Left ventricle myocardium superior (tissue), 1 donor: ENCODE measurements at regions not wholly inside any gene's neighbourhood (a gene's known extent, or its start where the extent isn't known, plus 50 kb on each side); places are given as distances from the start of the nearest gene placed in this dataset.
A peak's percentile ranks its signal among the peaks of the same experiment; 100 is the strongest.

Experiments
- ATAC-seq: fragments of 200-7000 bp; cut with Tn5 transposase; one replicate; pipeline ENCODE4 v1.9.1; 2020; ENCODE audit warnings: mild to moderate bottlenecking, moderate library complexity
- DNase-seq: peaks from one replicate; pipeline ENCODE4 v3.0.0-alpha.2; 2020
- intact Hi-C: fragments of 100-400 bp; cut with micrococcal nuclease; formaldehyde crosslinking; loops from one replicate; pipeline ENCODE4 v1.11.0; 2022
- donor health status: DM: no; HTN: yes; CAD: no; lungs with severe emphysema.

DNA sequence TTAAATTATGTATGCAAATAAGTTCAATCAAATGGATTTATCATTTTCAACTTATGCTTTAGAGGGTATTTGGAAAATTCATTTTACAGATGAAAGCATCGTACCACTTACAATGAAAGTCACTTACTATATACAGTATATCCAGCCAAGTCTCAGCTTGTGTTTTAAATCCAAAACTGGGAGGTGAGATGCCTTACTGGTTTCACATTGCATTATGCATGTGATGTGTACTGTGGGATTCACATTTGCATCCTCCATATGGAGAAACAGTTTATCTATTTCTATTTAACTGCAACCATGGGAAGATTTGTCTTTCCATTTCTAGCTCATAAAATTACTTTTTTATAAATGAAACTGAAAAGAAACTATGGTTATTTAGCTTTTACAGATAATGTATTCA is 248.1 kb downstream of the CNTN3 start:
- ATAC-seq = no peak
- DNase-seq = no peak
- intact Hi-C loops = no loop called here

DNA sequence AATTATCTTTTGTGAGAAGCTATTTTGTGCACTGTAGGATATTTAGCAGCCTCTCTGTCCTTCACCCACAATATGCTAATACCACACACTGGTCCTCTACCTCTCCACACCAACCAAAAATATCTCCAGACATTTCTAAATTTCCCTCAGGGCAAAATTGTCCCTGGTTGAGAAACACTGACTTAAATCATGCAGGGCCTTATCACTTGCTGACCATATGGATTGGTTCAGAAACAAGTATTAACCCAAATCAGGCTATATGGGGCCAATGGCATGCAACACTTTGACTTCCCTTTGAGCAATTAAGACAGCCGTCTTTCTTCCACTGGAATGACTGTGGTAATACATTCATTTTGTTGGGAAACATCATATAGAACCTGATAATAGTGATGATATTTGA is 251.1 kb downstream of the CNTN3 start:
- no peak for DNase-seq
- no peak for ATAC-seq
- intact Hi-C loops = no loop called here

DNA sequence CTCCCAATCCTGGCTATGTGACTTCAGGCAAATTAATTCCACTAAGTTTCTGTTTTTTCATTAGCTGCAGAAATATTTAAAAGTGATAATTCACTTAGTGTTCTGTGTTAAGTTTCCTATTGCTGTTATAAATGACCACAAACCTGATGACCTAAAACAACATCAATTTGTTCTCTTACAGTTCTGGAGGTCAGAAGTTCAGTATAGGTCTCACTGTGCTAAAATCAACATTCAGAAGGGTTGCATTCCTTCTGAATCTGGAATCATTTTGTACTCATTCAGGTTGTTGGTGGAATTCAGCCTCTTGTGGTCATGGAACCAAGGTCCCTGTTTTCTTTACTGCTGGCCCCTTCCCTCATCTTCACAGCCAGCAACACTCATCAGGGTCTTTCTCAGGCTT is 254.1 kb downstream of the CNTN3 start:
- DNase-seq (no peak), ATAC-seq (no peak)
- intact Hi-C loops = no loop called here

DNA sequence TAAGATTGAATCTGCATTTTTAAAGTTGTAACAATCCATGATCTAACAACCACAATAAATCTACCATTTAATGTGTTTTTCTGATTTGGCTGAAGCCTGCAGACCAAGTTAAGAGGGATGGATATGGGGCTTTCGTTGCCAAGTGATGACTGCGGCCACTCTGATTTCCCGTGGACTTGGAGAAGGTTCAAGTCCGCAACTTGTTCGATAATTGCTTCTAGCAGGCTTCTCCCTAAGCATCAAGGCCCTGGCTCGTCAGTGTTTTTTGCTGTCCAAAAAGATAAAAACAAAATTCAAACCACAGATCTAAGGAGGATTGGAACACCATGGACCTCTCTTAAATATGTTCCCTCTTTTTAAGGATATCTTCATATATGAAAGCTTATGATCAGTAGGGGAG is 256.6 kb downstream of the CNTN3 start:
- DNase-seq = no peak
- intact Hi-C loops = no loop called here
- no peak for ATAC-seq

DNA sequence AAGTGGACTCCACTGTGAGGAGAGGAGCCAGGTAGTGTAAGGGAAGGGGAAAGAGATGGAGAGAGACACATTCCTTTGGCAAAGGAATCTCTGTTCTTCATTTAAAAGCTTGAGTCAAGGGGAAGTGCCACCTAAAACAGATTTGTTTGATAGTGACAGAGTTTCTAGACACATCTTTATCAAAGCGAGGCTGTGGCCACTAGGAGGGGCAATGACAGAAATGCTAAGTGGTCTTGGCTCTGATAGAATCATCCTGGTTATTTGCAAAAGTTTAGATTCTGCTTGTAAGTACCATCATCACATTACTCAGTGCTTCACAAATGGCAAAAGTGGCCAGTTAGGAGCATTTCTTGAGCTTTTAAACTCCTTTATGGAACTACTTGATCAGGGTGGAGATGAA is 261.4 kb downstream of the CNTN3 start:
- intact Hi-C loops = no loop called here
- no peak for ATAC-seq

DNA sequence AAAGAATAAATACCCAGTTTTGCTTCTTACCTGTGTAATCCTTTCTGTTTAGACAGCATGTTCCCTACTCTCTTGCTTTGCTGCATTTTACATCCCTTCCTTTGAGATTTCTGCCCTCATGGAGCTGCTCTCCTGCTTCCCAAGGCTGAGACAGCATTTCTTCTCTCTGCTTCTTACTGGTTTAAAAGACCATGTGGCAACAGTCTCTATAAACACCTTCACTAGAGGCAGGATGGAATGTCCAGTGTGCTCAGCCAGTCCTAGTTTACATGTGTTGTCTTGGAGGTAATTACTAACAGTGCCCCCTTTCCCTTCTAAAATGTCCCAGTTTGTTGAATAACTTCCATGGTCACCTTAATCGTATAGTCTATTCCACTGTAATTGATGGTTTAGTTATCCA is 262.3 kb downstream of the CNTN3 start:
- intact Hi-C loops = no loop called here
- DNase-seq (no peak), ATAC-seq (no peak)

More for the DNA sequence above, 261.4 kb downstream of the CNTN3 start:
- no peak for DNase-seq

DNA sequence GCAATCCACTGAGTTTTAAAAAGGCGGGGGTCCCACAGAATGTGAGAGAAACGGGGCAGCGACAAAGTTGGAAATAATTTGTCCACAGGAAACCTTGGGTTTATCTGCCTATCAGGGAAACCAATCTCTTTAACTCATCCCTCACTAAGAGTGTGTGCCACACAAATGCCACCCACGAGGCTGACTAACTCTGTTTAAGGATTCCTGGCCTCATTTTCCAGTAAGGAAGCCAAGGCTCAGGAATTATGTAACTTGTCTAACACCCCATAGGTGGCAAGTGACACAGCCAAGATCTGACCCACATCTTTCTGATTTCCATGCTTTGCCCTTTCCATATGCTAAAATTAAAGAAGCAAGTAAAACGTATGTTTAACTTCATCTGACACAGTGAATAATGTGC is 263.2 kb downstream of the CNTN3 start:
- DNase-seq (no peak), ATAC-seq (peak; percentile 73)
- intact Hi-C loops = no loop called here

DNA sequence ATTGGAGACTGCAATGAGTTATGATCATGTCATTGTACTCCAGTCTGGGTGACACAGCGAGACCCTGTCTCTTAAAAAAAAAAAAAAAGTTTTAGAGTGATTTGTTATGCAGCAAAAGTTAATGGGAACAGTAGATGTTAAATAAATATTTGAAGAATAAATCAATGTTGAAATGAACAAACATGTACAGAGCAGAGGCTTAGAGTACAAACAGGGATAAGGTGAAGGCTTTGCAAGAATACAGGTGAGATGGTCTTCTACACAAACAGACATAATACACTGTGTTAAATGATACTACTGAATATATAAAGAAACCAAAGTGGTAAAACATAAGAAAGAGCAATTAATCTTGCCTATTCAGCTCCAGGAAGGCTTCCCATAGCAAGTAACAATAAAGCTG is 265.4 kb downstream of the CNTN3 start:
- DNase-seq = no peak
- intact Hi-C loops = no loop called here
- ATAC-seq = no peak

DNA sequence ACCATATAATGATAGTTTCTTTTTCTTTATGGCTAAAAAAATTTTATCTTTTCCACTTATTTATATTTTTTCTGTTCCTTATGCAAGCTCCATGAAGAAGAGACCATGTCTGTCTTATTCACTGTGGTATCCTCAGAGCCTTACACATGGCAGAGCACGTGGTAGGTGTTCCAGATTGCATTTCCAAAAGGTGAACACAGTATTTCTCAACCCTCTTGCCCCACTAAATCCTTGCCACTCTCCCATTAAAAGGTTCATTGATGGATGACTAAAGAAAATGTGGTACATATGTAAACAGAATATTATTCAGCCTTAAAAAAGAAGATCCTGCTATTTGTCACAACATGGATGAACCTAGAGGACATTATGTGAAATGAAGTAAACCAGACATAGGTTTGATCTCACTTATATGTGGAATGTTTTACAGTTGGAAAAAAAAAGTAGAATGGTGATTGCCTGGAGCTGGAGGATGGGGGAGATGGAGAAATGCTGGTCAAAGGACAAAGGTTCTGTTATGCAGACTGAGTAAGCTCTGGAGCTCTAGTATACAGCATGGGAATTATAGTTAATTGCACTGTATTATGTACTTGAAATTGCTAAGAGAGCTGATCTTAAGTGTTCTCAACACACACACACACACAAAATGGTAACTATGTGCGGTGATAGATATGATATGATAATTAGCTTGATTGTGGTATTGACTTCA is 266.7 kb downstream of the CNTN3 start:
- ATAC-seq = no peak
- intact Hi-C loops = no loop called here
- no peak for DNase-seq

DNA sequence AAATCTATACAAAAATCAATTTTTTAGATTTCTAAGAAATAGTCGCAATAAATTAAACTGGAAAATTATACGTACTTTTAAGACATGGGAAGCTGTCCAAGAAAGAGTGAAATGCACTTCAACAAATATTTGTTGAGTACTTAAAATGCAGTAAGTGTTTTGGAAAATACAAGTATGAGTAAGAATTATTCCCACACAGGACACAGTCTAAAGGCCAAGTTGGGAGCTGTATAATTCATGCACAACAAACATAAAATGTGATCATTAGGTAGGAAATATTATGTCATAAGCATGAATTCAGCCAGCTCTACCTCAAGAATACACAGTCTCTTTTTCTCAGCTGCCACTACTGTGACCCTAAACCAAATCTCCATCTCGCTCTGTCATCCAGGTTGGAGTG is 267.6 kb downstream of the CNTN3 start:
- intact Hi-C loops = no loop called here
- ATAC-seq (no peak), DNase-seq (no peak)

DNA sequence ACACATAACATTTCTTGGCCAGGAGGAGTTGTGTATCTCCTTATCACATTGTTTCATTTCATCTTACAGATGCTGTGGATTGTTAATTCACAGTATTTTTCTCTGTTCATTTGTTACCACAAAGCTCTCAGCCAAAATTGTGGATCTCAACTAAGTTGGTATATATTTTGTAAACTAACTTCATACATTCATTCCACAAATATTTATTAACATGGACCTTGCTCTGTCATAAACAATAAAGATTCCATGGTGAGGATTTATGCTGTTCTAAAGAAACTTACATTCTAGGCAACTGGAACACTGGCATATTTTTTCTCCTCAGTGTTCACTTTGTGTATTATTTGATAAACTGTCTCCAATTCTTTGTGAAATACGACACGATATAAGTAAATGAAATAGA is 268.8 kb downstream of the CNTN3 start:
- DNase-seq (no peak), ATAC-seq (no peak)
- intact Hi-C loops = no loop called here

DNA sequence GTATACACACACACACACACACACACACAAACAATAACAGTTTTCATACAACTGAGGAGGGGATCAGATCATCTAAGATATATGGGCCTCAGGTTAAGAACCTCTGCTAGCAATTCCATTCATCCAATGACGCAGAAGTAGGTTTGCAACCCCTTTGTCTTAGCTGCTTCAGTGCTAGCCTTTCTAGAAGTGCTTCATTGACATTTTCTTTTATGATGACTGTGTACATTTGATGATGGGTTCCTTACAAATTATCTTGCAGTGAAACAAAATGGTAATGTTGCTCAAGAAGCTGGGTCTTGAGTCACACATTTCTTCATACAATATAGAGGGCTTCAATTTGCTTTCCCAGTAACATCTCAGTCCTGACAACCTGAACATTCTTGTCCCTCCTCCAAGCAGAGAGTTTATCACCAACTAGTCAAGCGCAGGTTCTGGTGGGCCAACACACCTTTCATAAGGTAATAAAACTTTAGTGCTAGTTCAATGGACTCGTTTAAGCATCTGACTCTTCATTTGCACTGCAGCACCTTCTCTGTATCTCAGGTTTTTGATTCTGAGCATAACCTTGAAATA is 269.5 kb downstream of the CNTN3 start:
- no peak for ATAC-seq
- intact Hi-C loops = no loop called here
- no peak for DNase-seq

DNA sequence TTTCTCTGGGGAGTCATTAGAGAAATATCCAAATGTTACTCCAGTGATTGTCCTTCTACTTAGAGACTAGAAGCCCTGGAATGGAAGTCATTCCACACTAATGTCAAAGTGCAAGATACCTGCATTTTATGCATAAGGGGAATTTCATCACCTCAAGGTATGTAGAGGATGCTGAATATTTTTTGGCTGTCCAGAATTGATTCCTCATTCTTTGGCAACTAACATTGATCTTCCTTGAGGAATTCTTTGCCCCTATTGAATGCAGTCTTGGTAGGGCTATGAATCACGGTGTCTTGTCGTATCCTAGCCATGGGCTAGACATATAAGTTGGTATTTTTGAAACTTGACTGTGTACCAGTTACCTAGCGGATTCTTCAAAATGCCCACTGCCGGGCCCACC is 271.1 kb downstream of the CNTN3 start:
- no peak for ATAC-seq
- intact Hi-C loops = no loop called here

DNA sequence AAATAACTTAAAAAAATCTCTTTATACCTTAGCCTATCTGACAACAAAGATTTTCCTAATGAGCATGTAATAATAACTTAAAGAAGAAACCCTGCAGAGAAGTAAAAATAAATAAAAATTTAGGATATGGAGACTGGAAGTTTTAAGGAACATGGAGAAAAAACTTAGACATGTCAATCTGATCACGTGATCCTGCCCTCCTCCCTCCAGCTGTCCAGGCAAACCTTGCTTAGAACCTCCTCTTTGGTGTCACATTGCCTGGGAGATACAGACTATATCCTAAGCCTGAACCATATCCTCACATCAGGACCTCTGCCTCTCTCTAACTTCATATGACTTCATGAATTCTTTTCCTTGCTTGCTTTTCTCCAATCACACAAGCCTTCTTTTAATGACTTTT is 275.5 kb downstream of the CNTN3 start:
- ATAC-seq = no peak
- intact Hi-C loops = no loop called here
- DNase-seq = no peak

More for the DNA sequence above, 271.1 kb downstream of the CNTN3 start:
- DNase-seq = no peak

DNA sequence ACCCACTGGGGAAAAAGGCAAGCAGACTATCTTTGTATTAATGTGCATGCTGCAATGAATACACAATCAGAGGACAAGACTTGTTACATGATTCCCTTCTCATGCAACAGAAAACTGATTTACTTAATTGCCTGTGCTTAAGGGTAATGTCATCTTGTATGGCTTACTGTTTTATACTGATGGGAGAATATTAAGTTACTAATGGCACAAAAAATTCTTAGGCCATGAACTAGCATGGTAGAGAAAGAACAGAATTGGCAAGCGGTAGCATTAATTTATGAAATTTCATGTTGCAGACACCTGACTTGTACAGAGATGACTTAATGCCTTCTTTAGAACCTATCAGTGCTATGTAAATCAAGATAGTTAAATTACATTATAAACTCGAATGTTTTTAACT is 282.3 kb downstream of the CNTN3 start:
- ATAC-seq (no peak), DNase-seq (no peak)
- intact Hi-C loops = no loop called here

DNA sequence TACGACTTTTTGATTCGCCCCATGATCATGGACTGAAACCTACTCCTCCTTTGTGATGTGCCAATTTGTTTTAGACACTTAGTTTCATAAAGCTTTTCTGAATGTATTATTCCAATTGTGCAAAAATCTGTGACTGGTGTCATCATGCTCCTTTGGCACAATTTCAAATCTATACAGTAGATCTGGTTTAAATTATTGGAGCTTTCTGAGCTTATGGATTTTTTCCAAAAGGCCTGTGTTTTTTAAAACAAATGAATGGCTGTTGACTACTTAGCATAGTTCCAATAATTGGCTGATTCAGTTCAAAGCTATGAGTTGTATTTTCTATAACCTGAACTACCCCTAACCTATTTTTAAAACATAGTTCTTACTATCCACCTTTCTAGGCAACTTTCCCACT is 282.7 kb downstream of the CNTN3 start:
- no peak for ATAC-seq
- no peak for DNase-seq
- intact Hi-C loops = no loop called here

DNA sequence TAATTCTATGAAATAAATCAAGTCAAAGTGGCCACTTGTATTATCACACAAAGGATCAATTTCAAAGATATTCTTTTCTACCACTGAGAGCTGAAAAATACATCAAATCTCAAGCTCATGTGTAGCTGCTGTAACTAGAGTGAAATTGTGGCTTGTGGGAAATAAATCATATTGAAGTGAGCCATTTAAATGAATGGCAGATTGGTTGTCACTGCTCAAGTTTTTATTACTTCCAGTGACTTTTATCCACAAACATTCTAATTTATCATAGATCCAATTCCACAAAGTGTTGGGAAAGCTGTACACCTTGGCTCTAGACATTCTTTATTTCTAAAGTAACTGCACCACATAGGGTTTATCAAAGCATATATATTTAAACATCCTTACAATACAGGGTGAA is 285.4 kb downstream of the CNTN3 start:
- no peak for ATAC-seq
- DNase-seq = no peak
- intact Hi-C loops = no loop called here

DNA sequence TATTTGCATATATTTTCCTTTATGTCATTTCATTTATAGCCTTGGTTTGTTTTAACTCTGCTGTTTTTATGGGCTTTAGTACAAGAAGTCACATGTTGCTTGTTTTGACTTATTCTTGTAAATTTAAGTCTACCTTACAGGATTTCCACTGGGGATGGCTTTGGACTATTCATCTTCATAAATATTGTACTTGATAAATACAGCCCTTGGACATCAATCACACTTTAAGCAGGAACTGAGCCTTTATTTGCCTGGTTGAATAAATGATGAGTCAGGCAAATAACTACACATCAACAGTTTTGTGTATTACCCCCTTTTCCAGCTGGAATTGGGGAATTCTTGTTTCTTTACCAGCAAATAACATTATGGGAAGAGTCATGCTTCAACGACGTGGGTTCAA is 286.0 kb downstream of the CNTN3 start:
- intact Hi-C loops = no loop called here
- DNase-seq (no peak), ATAC-seq (no peak)

DNA sequence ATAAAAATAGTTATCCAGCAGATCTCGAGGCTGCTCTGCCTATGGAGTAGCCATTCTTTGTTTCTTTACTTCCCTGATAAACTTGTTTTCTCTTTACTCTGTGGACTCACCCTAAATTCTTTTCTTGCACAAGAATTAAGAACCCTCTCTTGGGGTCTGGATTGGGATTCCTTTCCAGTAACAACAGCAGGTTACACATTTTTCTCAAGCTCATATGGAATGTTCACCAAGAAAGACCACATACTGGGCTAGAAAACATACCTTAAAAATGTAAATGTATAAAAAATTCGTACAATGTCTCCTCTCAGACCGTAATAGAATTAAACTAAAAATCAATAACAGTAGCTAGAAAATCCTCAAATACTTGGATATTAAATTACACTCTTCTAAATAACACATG is 299.2 kb downstream of the CNTN3 start:
- no peak for DNase-seq
- intact Hi-C loops = no loop called here
- ATAC-seq = no peak

DNA sequence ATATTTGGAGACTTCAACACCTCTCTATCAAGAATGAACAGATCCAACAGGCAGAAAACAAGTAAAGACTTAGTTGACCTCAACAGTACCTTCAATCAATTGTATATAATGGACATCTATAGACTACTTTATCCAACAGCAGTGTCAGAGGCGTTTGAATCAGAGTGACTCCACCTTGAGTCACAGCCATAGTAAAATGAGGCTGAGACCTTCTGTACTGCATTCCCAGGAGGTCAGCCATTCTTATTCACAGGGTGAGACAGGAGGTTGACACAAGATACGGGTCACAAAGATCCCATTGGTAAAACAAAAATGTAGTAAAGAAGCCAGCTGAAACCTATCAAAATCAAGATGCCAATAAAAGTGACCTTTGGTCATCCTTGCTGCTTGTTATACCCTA is 299.8 kb downstream of the CNTN3 start:
- intact Hi-C loops = no loop called here
- DNase-seq = no peak
- ATAC-seq = no peak

DNA sequence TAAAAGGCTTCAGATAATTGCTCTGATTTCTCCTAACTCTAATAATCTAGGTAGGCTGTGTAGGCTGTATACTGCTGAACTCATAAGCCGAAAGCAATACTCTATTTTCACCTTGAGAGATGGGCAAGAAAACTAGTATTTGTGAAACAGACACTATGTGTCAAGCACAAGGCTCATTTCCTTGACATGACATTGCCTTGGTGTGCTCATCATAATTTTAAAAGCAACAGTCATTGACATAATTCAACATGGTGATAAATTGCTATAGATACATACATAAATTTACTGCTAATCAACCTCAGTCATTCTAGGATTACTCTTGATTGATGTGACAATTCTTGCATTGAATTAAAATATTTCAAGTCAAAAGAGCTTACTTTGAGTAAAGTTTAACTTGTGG is 304.7 kb downstream of the CNTN3 start:
- intact Hi-C loops = no loop called here
- ATAC-seq = no peak
- DNase-seq = no peak

DNA sequence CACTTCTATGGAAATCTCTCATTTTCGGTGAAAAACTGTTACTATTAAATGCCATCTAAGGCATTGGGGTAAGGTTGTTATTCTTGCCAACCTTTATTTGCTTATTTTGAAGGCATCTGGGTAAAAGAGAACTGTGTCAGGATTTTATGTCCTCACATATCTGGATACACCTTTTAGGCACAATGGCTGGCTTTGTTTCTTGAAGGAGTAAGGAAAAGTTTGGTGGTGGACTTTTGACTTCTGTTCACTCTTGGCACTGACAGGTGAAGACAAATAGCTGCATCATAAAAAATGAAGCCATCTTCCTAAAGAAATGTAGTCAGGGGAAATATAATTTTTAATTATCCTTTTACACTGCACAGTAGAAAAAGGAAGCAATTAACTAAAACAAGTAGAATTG is 310.0 kb downstream of the CNTN3 start:
- intact Hi-C loops = no loop called here
- DNase-seq = no peak
- ATAC-seq = no peak
